ENCODE measurements at regions not wholly inside any gene's neighbourhood (a gene's known extent, or its start where the extent isn't known, plus 50 kb on each side); places are given as distances from the start of the nearest gene placed in this dataset.
A peak's percentile ranks its signal among the peaks of the same experiment; 100 is the strongest.

DNA sequence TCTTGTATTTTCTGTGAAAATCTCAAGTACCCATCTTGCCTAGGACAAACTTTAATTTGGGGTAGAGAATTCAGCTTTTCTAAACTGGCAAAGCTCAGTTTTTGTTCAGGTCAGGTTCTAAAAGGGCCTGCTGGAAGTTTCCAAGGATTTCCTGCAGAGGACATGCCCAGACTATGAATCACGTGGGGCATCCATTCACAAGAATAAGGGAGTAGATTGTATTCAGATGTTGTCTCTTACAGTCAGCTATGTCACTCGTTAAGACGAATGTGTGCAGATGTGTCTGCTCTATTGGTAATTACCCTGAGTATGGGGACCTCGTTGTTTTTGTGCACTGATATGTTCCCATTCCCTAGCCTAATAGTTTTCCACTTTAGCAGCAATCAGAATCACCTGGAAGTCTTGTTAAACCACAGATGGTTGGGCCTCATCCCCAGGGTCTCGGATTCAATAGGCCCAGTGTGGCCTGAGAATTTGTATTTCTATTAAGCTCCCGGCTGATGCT is 81.0 kb upstream of the ITPRID1 start:
- no peak overlapping the region for H3K4me3 ChIP-seq
- peak in 6 of 8 experiments; percentile 31 to 77 (median 42) for ATAC-seq (replicated peaks in 6 of 8)
- no peak overlapping the region for H3K27ac ChIP-seq
- 0 to 66% (median 47%) methylated on average over 1 to 6 of the region's 6 CpGs; no CpG with 5 or more reads in 1 of the 10 experiments for WGBS, 10 experiments
- in situ Hi-C loops (cut with MboI; ENCODE audit: low pct_unique_long_range_greater_than_20kb in 2 of 9, low sequenced_read_pairs in 9 of 9, unreplicated experiment in 9 of 9), result loop anchor here in 6 of 9 experiments (25.0 kb wide), 3 partner anchors 204 to 779 kb away; no protein-coding TSS in a partner anchor
- no peaks in the 10 kb centered on the region for H3K4me1 ChIP-seq (replicated peaks in 1 of 2)

DNA sequence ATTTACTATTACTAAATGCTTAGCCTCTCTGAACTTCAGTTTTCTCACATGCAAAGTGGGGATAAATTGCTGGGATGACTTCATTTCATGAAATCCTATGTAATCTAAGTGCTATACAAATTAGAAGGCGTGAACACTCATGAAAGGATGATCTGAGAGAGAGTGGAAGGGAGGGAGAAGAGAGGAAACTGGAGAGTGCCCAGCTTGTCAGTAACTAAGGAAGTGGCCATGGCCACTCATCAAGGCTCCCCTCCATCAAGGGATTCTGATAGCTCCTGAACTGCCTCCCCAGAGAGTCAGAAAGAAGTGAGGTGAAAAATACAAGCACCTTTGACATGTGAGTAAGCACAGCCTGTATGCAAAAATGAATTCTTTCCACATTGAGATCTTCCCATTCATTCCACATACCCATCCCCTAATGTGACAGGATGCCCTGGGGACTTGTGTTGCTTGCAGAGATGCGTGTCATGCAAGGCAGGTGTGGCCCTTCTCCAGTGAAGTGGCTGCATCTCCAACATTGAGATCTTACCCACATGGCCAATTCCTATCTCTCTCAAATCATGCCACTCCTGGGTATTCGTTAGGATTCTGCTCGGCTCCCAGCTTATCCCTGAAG is 76.5 kb upstream of the ITPRID1 start:
- WGBS, 10 experiments, result 0 to 89% (median 80%) methylated on average over 3 to 4 of the region's 4 CpGs; no CpG with 5 or more reads in 3 of the 10 experiments
- Histone ChIP-seq H3K4me1 (replicated peaks in 1 of 2) (no peaks in the 10 kb centered on the region), H3K4me3 (no peak overlapping the region), H3K27ac (no peak overlapping the region)
- in situ Hi-C loops (cut with MboI; ENCODE audit: low pct_unique_long_range_greater_than_20kb in 2 of 9, low sequenced_read_pairs in 9 of 9, unreplicated experiment in 9 of 9), result loop anchor here in 6 of 9 experiments (25.0 kb wide), 3 partner anchors 200 to 775 kb away; no protein-coding TSS in a partner anchor
- ATAC-seq (replicated peaks in 6 of 8), result peak in 7 of 8 experiments; percentile 35 to 91 (median 74)

DNA sequence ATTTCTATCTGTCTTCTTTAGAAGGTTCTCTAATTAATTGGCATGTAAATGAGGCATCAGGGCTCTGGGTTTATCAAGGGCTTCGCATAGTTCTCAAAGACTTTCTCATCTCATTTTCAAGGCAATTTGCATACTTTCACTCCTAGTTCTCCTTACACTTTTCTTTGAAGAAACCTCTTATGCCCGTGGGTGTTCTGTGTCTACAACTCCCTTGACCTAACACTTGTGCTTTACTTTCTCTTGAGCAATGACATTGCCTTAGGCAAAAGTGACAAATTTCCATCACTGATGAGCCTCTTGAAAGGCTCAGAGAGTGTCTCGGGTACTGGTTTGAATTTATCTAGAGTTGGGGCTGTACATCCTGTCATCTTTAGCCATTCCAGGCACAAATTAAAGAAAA is 74.7 kb upstream of the ITPRID1 start:
- H3K27ac ChIP-seq, result no peak overlapping the region
- no peaks in the 10 kb centered on the region for H3K4me1 ChIP-seq (replicated peaks in 1 of 2)
- in situ Hi-C loops (cut with MboI; ENCODE audit: low pct_unique_long_range_greater_than_20kb in 2 of 9, low sequenced_read_pairs in 9 of 9, unreplicated experiment in 9 of 9), result loop anchor here in 6 of 9 experiments (25.0 kb wide), 3 partner anchors 198 to 773 kb away; no protein-coding TSS in a partner anchor
- no peak for ATAC-seq (replicated peaks in 6 of 8)
- 0 to 100% (median 64%) methylated on average over 1 to 3 of the region's 3 CpGs; no CpG with 5 or more reads in 1 of the 10 experiments for WGBS, 10 experiments
- H3K4me3 ChIP-seq, result no peak overlapping the region

DNA sequence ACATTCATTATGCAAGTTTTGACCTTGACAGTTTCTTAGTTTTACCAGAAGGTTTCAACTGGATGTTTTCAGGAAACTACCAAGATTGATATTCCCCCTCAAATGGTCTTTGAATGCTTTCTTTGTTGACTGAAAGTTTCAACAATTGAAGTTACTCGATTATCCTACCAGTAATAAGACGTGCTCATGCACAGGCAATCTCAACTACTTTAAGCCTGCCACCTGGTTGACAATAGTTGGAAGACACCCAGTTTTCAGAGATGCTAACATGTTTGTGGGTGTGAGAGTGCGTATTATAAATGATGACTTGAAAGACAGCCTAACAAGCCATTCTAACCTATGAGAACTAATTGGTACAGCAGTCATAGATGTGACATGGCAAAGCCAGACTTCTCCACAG is 73.4 kb upstream of the ITPRID1 start:
- Histone ChIP-seq H3K27ac (no peak overlapping the region), H3K4me3 (no peak overlapping the region), H3K4me1 (replicated peaks in 1 of 2) (no peaks in the 10 kb centered on the region)
- ATAC-seq (replicated peaks in 6 of 8), result no peak
- WGBS, 10 experiments, result 0 to 73% (median 40%) methylated on average over 1 to 3 of the region's 3 CpGs; no CpG with 5 or more reads in 2 of the 10 experiments
- in situ Hi-C loops (cut with MboI; ENCODE audit: low pct_unique_long_range_greater_than_20kb in 2 of 9, low sequenced_read_pairs in 9 of 9, unreplicated experiment in 9 of 9), result loop anchor here (10.0 to 25.0 kb wide), 4 partner anchors 194 to 772 kb away; no protein-coding TSS in a partner anchor

DNA sequence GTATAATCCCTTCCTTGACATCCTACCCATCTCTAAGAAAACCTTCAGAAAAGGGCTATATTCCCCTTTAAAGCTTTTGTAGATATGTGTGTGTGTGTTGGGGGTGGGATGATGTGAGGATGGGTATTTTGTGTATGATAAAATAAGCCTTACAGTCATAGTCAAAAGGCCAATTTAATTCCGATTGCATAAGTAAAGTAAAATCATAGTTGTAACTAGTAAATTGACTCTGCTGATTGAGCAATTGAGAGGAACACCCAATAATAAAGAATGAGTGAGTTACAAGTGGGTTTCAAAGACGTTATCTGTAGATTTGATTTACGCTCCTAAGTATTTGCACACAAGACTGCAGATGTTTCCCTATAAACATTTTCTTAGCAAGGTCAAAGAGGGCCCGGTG is 71.3 kb upstream of the ITPRID1 start:
- no peak overlapping the region for H3K27ac ChIP-seq
- ATAC-seq (replicated peaks in 6 of 8), result no peak
- H3K4me3 ChIP-seq, result no peak overlapping the region
- H3K4me1 ChIP-seq (replicated peaks in 1 of 2), result no peaks in the 10 kb centered on the region
- in situ Hi-C loops (cut with MboI; ENCODE audit: low pct_unique_long_range_greater_than_20kb in 2 of 9, low sequenced_read_pairs in 9 of 9, unreplicated experiment in 9 of 9), result loop anchor here (10.0 to 25.0 kb wide), 4 partner anchors 192 to 770 kb away; no protein-coding TSS in a partner anchor
- 23 to 92% (median 70%) methylated on average over 2 to 4 of the region's 4 CpGs; no CpG with 5 or more reads in 2 of the 10 experiments for WGBS, 10 experiments

DNA sequence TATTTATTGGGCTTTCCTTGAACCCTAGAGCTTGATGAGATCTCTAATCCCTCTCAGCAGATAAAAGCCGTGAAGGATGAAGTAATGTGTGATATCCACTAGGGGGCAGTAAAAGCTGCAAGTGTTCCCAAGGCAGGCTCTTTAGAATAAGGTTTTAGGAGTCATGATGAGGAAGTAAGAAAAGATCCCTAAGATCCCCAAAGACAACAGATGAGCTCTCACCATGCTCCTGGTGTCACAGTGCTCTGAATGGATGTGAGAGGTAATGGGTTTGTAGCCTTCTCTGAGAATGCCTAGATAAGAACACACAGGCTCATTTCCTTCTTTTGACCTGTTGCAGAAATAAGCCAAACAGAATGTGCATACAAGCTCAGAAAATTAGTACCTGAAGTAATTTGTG is 70.4 kb upstream of the ITPRID1 start:
- Histone ChIP-seq H3K4me3 (no peak overlapping the region), H3K4me1 (replicated peaks in 1 of 2) (no peaks in the 10 kb centered on the region), H3K27ac (no peak overlapping the region)
- in situ Hi-C loops (cut with MboI; ENCODE audit: low pct_unique_long_range_greater_than_20kb in 2 of 9, low sequenced_read_pairs in 9 of 9, unreplicated experiment in 9 of 9), result loop anchor here (10.0 to 25.0 kb wide), 4 partner anchors 191 to 769 kb away; no protein-coding TSS in a partner anchor
- WGBS, 10 experiments, result 0 to 8% (median 0%) methylated on average over 1 of the region's 1 CpG; no CpG with 5 or more reads in 5 of the 10 experiments
- peak; percentile 44 to 78 (median 68) for ATAC-seq (replicated peaks in 6 of 8)

DNA sequence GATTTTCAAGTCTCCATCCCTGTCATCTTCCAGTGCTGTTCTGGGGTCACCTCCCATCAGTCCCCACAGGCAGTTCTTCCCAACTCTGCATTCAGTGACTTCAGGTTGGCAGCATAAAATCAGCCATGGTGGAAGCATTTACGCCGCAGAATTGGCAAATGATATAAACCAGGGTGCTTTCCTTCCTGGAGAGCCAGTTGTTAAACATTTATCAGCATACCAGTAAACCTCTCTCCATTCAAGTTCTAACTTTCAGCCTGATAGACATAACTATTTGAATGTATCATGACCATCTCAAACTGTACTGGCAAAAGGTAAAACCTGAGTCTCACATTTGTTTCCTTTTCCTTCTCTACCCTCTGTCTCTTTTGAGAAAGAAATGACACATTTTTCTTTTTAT is 69.7 kb upstream of the ITPRID1 start:
- Histone ChIP-seq H3K4me1 (replicated peaks in 1 of 2) (no peaks in the 10 kb centered on the region), H3K4me3 (no peak overlapping the region), H3K27ac (no peak overlapping the region)
- in situ Hi-C loops (cut with MboI; ENCODE audit: low pct_unique_long_range_greater_than_20kb in 2 of 9, low sequenced_read_pairs in 9 of 9, unreplicated experiment in 9 of 9), result loop anchor here (10.0 to 25.0 kb wide), 4 partner anchors 191 to 768 kb away; no protein-coding TSS in a partner anchor
- 36 to 80% (median 50%) methylated on average over 1 to 2 of the region's 2 CpGs; no CpG with 5 or more reads in 3 of the 10 experiments for WGBS, 10 experiments
- no peak for ATAC-seq (replicated peaks in 6 of 8)

DNA sequence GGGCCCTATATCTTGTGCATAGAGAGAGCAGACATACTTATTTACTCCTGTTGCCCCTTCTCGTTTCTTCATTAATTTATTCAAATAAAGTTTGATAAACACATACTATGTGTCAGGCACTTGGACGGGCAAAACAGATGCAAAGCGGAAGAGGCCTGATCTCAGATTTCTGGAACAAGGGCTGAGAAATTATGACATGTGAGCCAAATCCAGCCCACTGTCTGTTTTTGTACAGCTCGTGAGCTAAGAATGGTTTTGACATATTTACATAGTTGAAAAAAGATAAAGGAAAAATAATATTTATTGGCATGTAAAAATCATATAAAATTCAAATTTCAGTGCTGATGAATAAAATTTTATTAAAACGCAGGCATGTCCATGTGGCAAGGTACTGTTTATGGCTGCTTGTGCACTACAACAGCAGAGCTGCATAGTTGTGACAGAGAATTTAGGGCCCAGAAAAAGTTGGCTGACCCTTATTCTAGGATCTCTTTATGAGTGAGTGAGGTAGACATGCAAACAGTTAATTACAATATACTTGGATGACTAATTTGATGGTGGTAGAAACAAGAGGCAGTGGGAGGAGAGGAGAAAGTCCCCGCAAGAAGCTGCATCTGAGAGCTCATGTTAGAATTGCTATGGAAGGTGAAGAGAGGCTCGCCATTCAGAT is 68.1 kb upstream of the ITPRID1 start:
- Histone ChIP-seq H3K4me3 (no peak overlapping the region), H3K27ac (no peak overlapping the region), H3K4me1 (replicated peaks in 1 of 2) (no peaks in the 10 kb centered on the region)
- WGBS, 10 experiments, result 18 to 100% (median 88%) methylated on average over 3 to 6 of the region's 7 CpGs
- ATAC-seq (replicated peaks in 6 of 8), result no peak
- in situ Hi-C loops (cut with MboI; ENCODE audit: low pct_unique_long_range_greater_than_20kb in 2 of 9, low sequenced_read_pairs in 9 of 9, unreplicated experiment in 9 of 9), result loop anchor here (10.0 to 25.0 kb wide), 4 partner anchors 189 to 766 kb away; no protein-coding TSS in a partner anchor

DNA sequence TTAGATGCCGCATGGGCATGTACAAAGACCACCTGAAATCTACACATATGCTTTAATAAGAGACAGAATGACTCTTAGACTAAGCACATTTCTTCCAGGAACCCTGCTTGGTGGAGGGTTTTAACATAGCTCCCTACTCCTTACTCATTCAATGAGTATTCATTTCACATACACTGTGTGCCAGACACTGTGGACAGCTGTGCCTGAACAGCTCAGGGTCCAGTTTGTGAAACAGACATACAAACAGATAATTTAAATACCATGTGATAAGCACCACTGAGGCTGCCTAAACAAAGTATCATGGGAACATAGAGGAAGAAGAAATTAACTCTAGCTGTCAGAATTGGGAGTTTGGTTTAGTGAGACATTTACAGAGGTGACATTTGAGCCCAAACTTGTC is 65.2 kb upstream of the ITPRID1 start:
- in situ Hi-C loops (cut with MboI; ENCODE audit: low pct_unique_long_range_greater_than_20kb in 2 of 9, low sequenced_read_pairs in 9 of 9, unreplicated experiment in 9 of 9), result loop anchor here (10.0 to 25.0 kb wide), 4 partner anchors 186 to 764 kb away; no protein-coding TSS in a partner anchor
- no peak for ATAC-seq (replicated peaks in 6 of 8)
- 50 to 100% (median 89%) methylated on average over 1 of the region's 1 CpG; no CpG with 5 or more reads in 7 of the 10 experiments for WGBS, 10 experiments
- Histone ChIP-seq H3K27ac (no peak overlapping the region), H3K4me1 (replicated peaks in 1 of 2) (no peaks in the 10 kb centered on the region), H3K4me3 (no peak overlapping the region)

DNA sequence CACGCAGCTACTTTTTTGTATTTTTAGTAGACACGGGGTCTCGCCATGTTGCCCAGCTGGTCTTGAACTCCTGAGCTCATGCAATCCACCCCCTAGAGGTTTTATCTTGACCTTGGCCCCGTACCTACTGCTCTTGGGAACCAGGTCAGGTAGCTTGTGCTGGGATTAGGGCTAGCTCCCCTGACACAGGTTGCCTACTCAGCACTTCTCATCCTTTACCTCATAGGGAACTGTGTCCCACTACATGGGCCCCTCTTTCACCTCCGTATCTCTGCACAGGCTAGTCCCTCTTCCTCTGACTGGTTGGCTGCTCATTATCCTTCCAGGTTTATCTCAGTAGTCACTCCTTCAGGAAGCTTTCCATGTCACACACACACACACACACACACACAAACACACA is 58.0 kb upstream of the ITPRID1 start:
- ATAC-seq (replicated peaks in 6 of 8), result no peak
- 11 to 100% (median 88%) methylated on average over 1 to 5 of the region's 5 CpGs; no CpG with 5 or more reads in 5 of the 10 experiments for WGBS, 10 experiments
- in situ Hi-C loops (cut with MboI; ENCODE audit: low pct_unique_long_range_greater_than_20kb in 2 of 9, low sequenced_read_pairs in 9 of 9, unreplicated experiment in 9 of 9), result no loop called here
- H3K4me1 ChIP-seq (replicated peaks in 1 of 2), result peaks cover 4 to 16% of the 10 kb centered on the region in 2 donors
- no peak overlapping the region for H3K4me3 ChIP-seq
- H3K27ac ChIP-seq, result no peak overlapping the region

DNA sequence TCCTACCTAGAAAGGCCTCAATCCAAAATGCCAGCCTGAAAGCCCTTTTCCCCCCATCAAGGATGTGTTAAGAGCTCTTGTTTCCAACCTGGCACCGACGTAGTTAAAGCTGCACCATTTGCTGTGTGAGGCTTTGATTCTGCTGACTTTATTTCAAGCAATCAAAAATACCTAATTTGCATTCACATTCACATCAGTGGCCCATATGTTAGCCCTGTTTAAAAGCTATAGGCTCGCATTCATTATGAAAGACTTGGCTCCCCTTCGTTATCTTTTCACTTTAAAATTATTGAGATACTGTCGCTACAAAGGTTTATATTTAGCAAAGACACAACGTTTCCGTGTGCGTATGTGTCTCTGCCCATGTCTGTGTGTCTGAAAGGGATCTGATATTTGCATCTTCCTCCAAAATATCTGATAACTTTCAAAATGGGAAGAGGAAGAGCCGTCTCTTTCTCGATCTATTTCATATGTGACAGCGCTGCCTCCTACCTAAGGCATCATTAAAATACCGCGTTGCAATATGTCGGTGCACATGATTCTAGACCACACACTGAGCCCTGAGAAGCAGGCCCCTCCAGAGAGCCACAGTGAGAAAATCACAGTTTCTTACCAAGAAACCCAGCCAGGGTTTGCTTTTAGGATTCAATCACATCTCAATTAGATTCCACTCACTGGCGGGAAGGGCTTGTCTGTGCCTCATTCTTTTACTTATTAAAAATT is 57.1 kb upstream of the ITPRID1 start:
- Histone ChIP-seq H3K4me1 (replicated peaks in 1 of 2) (peaks cover 4 to 16% of the 10 kb centered on the region in 2 donors), H3K27ac (no peak overlapping the region), H3K4me3 (no peak overlapping the region)
- peak in 1 of 8 experiments; percentile 46 for ATAC-seq (replicated peaks in 6 of 8)
- WGBS, 10 experiments, result 2 to 94% (median 47%) methylated on average over 5 to 15 of the region's 15 CpGs; no CpG with 5 or more reads in 1 of the 10 experiments
- in situ Hi-C loops (cut with MboI; ENCODE audit: low pct_unique_long_range_greater_than_20kb in 2 of 9, low sequenced_read_pairs in 9 of 9, unreplicated experiment in 9 of 9), result no loop called here

DNA sequence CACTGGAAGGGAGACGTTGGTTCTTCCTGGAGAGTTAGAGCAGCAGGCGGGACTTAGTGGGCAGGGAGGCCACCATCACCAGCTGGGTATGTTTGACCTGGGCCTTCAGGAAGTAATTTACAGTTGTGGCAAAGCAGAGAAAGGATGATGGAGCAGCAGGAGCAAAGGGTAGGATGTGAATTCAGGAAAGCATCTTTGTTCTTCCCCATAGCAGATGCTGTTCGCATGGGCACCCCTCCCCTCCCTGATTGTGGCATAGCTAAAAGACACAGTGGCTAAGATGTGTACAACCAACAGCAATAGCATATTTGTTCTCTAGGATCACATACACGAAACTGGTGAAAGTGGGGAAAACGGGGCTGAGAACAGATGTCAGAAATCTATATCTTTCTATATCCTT is 56.3 kb upstream of the ITPRID1 start:
- in situ Hi-C loops (cut with MboI; ENCODE audit: low pct_unique_long_range_greater_than_20kb in 2 of 9, low sequenced_read_pairs in 9 of 9, unreplicated experiment in 9 of 9), result no loop called here
- Histone ChIP-seq H3K4me1 (replicated peaks in 1 of 2) (peaks cover 4 to 16% of the 10 kb centered on the region in 2 donors), H3K4me3 (no peak overlapping the region), H3K27ac (no peak overlapping the region)
- WGBS, 10 experiments, result 0 to 83% (median 40%) methylated on average over 1 to 4 of the region's 5 CpGs; no CpG with 5 or more reads in 3 of the 10 experiments
- ATAC-seq (replicated peaks in 6 of 8), result peak in 1 of 8 experiments; percentile 13
